Endothelial cell of umbilical vein (primary cell): ENCODE measurements at regions not wholly inside any gene's neighbourhood (a gene's known extent, or its start where the extent isn't known, plus 50 kb on each side); places are given as distances from the start of the nearest gene placed in this dataset.

Experiments used
- BruUV-seq: library from RNA; stranded (reverse); fragments of 400-500 nt; replicated peaks from 2 replicates; lab custom pipeline; 2021; lab: Mats Ljungman, UMichigan
- CTCF ChIA-PET: fragments of 300-600, 350-600 bp; sonication (Branson Sonifier 250); formaldehyde crosslinking; loops from one replicate; lab custom pipeline; 2021; ENCODE audit warnings: antibody characterized with exemption, inconsistent platforms; lab: Charles Lee
- POLR2A ChIA-PET: fragments of 300-600, 350-600 bp; sonication (Branson Sonifier 250); formaldehyde crosslinking; loops from one replicate; lab custom pipeline; 2021; ENCODE audit warnings: antibody characterized with exemption, inconsistent platforms; lab: Charles Lee
- DNase-seq: peaks from one replicate; pipeline ENCODE4 v3.0.0-alpha.2; 2011; ENCODE audit warnings: low read depth, low spot score
- FAIRE-seq: peaks from 2 replicates; lab custom pipeline; 2011; peaks lifted over from hg19 to GRCh38; lab: Jason Lieb, UNC
- H2AFZ ChIP-seq: 2 replicates; pipeline ENCODE4 v1.6.0; 2012; ENCODE audit warnings: low read depth, low read length, control low read depth, inconsistent platforms
- H3K27ac ChIP-seq: 2 replicates; pipeline ENCODE4 v1.5.1; 2011; ENCODE audit warnings: low read depth, mild to moderate bottlenecking, control low read depth, low read length, moderate library complexity; ENCODE audit not compliant: insufficient read depth
- H3K27me3 ChIP-seq, 2 experiments: 2 replicates each; pipeline versions ENCODE4 v1.6.0 to v1.6.1; 2011; ENCODE audit warnings: low read length in 2 of 2, mixed read lengths in 1 of 2; ENCODE audit not compliant: control insufficient read depth in 2 of 2, insufficient read depth in 2 of 2
- H3K36me3 ChIP-seq, 2 experiments: 2 replicates in 1 of 2; 3 replicates in 1 of 2; pipeline ENCODE4 v1.5.1; 2011; ENCODE audit warnings: low read length in 2 of 2, mild to moderate bottlenecking in 1 of 2, moderate library complexity in 1 of 2; ENCODE audit not compliant: control insufficient read depth in 2 of 2, insufficient read depth in 2 of 2; ENCODE audit errors: extremely low read depth in 1 of 2
- H3K4me1 ChIP-seq: 3 replicates; pipeline ENCODE4 v1.5.1; 2011; ENCODE audit warnings: mild to moderate bottlenecking, low read length; ENCODE audit not compliant: control insufficient read depth, insufficient read depth; ENCODE audit errors: extremely low read depth
- H3K4me2 ChIP-seq: 2 replicates; pipeline ENCODE4 v1.6.1; 2011; ENCODE audit warnings: low read length, control low read depth, mixed read lengths; ENCODE audit not compliant: insufficient read depth
- H3K4me3 ChIP-seq, 3 experiments: fragments of 200-600 bp in 1 of 3; sonication (generic), shearing (Covaris generic) in 1 of 3; replicated peaks in 1 of 3; 2 replicates each; pipeline ENCODE4 v1.5.1; 2011 to 2016; ENCODE audit warnings: control low read depth in 3 of 3, low read length in 3 of 3, mild to moderate bottlenecking in 2 of 3, inconsistent platforms in 1 of 3, low read depth in 1 of 3, moderate library complexity in 1 of 3; ENCODE audit not compliant: insufficient read depth in 1 of 3
- H3K79me2 ChIP-seq: 2 replicates; pipeline ENCODE4 v1.6.0; 2012; ENCODE audit warnings: low read length, inconsistent platforms; ENCODE audit not compliant: control insufficient read depth, insufficient read depth
- H3K9ac ChIP-seq: replicated peaks from 2 replicates; pipeline ENCODE3; 2011; ENCODE audit warnings: low read length, control low read depth; ENCODE audit not compliant: insufficient read depth; ENCODE audit errors: extremely low read depth
- H3K9me1 ChIP-seq: replicated peaks from 3 replicates; pipeline ENCODE4 v1.6.0; 2011; ENCODE audit warnings: mild to moderate bottlenecking, low read length; ENCODE audit not compliant: control insufficient read depth, insufficient read depth; ENCODE audit errors: extremely low read depth
- H3K9me3 ChIP-seq: replicated peaks from 2 replicates; pipeline ENCODE4 v1.5.1; 2012; ENCODE audit warnings: low read length, inconsistent platforms; ENCODE audit not compliant: control insufficient read depth, insufficient read depth
- H4K20me1 ChIP-seq: replicated peaks from 2 replicates; pipeline ENCODE3; 2011; ENCODE audit warnings: mild to moderate bottlenecking, low read length; ENCODE audit not compliant: control insufficient read depth, insufficient read depth; ENCODE audit errors: extremely low read depth
- EZH2 ChIP-seq: IDR thresholded peaks from 2 replicates; pipeline ENCODE4 v1.6.1; 2012; ENCODE audit warnings: borderline replicate concordance, low read depth, mild to moderate bottlenecking, moderate library complexity, low read length, inconsistent platforms; ENCODE audit not compliant: severe bottlenecking
- FOS ChIP-seq: IDR thresholded peaks from 2 replicates; pipeline ENCODE4 v1.6.1; 2011; ENCODE audit warnings: mild to moderate bottlenecking, low read length, moderate library complexity, borderline replicate concordance; ENCODE audit not compliant: insufficient read depth
- GATA2 ChIP-seq: IDR thresholded peaks from 2 replicates; pipeline ENCODE4 v1.7.0; 2011; ENCODE audit warnings: low read depth, mild to moderate bottlenecking, moderate library complexity, mixed read lengths, low read length; ENCODE audit not compliant: insufficient read length, insufficient read depth
- JUN ChIP-seq: IDR thresholded peaks from 2 replicates; pipeline ENCODE4 v1.6.1; 2011; ENCODE audit warnings: borderline replicate concordance, low read depth; ENCODE audit not compliant: insufficient read length, insufficient read depth
- MYC ChIP-seq: IDR thresholded peaks from one replicate; pipeline ENCODE4 v1.6.1; 2011; ENCODE audit warnings: mild to moderate bottlenecking, low read depth, low read length
- POLR2A ChIP-seq: IDR thresholded peaks from 2 replicates; pipeline ENCODE4 v1.6.1; 2012; ENCODE audit warnings: low read depth, mild to moderate bottlenecking, control low read depth, low read length
- POLR2AphosphoS5 ChIP-seq: IDR thresholded peaks from 2 replicates; pipeline ENCODE4 v1.6.1; 2012; ENCODE audit warnings: low read depth, mild to moderate bottlenecking, control low read depth, low read length, moderate library complexity; ENCODE audit not compliant: insufficient read depth
- dilution Hi-C: fragments of 300-500 bp; cut with MboI; formaldehyde crosslinking; loops from one replicate; pipeline ENCODE4 v1.15.0; 2019; ENCODE audit warnings: low sequenced_read_pairs; ENCODE audit not compliant: extremely low pct_ligation_motif_present
- intact Hi-C: fragments of 100-400 bp; cut with micrococcal nuclease; formaldehyde crosslinking; loops from one replicate; pipeline ENCODE4 v1.10.0; 2022
- TF ChIP-seq, protein P1 (sequence below): IDR thresholded peaks from 2 replicates; pipeline ENCODE4 v1.6.1; 2011; ENCODE audit not compliant: insufficient read depth, insufficient read length
- TF ChIP-seq, protein P2 (sequence below), 2 donors: IDR thresholded peaks; 1 replicate in 1 of 2; 2 replicates in 1 of 2; pipeline ENCODE4 v1.5.1; 2011; ENCODE audit warnings: low read length in 2 of 2, mild to moderate bottlenecking in 2 of 2, moderate library complexity in 2 of 2, control low read depth in 1 of 2, inconsistent platforms in 1 of 2, low read depth in 1 of 2; ENCODE audit not compliant: insufficient read depth in 1 of 2; ENCODE audit errors: extremely low read depth in 1 of 2

DNA sequence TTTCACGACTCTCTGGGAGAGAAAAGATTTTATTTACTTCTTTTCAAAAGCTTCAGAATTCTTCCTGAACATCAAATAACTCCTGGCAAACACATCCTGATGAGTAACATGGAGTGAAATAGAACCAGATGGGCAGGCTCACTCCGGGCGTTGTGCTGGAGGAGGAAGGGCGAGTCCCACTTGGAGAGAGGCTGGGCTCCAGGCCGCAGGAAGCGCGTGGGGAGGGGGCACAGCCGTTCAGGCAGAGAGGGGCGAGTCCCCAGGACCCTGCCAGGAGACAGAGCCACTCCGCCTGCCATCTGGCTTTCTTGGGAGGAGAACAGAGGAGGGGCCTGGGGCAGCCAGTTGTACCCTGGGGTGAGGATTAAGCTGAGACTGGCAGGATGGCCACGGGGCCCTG is 265.9 kb upstream of the ZMIZ1 start:
- Histone ChIP-seq H3K4me1 (no peaks in the 10 kb centered on the region), H3K4me2 (no peak overlapping the region), H3K9me1 (no peaks in the 10 kb centered on the region), H3K4me3 (no peak overlapping the region), H3K27me3 (peaks cover 2 to 37% of the 10 kb centered on the region in 2 experiments), H3K79me2 (no peaks in the 10 kb centered on the region), H3K27ac (no peak overlapping the region), H3K9me3 (no peaks in the 10 kb centered on the region), H3K36me3 (no peaks in the 10 kb centered on the region), H3K9ac (no peak overlapping the region), H4K20me1 (no peaks in the 10 kb centered on the region), H2AFZ (no peak overlapping the region)
- TF ChIP-seq FOS: no peak
- no peak for TF ChIP-seq EZH2
- no peak for TF ChIP-seq POLR2A
- TF ChIP-seq JUN: no peak
- TF ChIP-seq, protein P1, sequence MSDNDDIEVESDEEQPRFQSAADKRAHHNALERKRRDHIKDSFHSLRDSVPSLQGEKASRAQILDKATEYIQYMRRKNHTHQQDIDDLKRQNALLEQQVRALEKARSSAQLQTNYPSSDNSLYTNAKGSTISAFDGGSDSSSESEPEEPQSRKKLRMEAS: no peak
- FAIRE-seq (no peak), DNase-seq (no peak)
- BruUV-seq: no TSS peak
- intact Hi-C loops: no loop called here
- dilution Hi-C loops: no loop called here
- ChIA-PET CTCF (interaction anchor here (0.8 to 1.3 kb wide), 3 partner anchors 41 to 249 kb away, joined by 3 to 4 read pairs (median 3); no protein-coding TSS in a partner anchor), POLR2A (no interaction called here)

- no peak overlapping the region for H3K9ac ChIP-seq
- H3K4me3 ChIP-seq: no peak overlapping the region
- H3K27me3 ChIP-seq: peaks cover 0 to 37% of the 10 kb centered on the region in 2 experiments
- no peak overlapping the region for H2AFZ ChIP-seq
- dilution Hi-C loops (no loop called here), intact Hi-C loops (no loop called here)
- H3K79me2 ChIP-seq: no peaks in the 10 kb centered on the region
- ChIA-PET CTCF (interaction anchor here (1.2 kb wide), 1 partner anchor 29 kb away, joined by 3 read pairs; no protein-coding TSS in a partner anchor), POLR2A (no interaction called here)
- no peak overlapping the region for H3K27ac ChIP-seq
- no peak for FAIRE-seq
- H3K4me2 ChIP-seq: no peak overlapping the region
- no peak for DNase-seq
- no TSS peak for BruUV-seq
- H3K4me1 ChIP-seq: no peaks in the 10 kb centered on the region
- TF ChIP-seq EZH2 (no peak), JUN (no peak), MYC (no peak), POLR2A (no peak), FOS (no peak), POLR2AphosphoS5 (no peak), GATA2 (no peak)
- TF ChIP-seq, protein P1: no peak
- TF ChIP-seq, protein P2, sequence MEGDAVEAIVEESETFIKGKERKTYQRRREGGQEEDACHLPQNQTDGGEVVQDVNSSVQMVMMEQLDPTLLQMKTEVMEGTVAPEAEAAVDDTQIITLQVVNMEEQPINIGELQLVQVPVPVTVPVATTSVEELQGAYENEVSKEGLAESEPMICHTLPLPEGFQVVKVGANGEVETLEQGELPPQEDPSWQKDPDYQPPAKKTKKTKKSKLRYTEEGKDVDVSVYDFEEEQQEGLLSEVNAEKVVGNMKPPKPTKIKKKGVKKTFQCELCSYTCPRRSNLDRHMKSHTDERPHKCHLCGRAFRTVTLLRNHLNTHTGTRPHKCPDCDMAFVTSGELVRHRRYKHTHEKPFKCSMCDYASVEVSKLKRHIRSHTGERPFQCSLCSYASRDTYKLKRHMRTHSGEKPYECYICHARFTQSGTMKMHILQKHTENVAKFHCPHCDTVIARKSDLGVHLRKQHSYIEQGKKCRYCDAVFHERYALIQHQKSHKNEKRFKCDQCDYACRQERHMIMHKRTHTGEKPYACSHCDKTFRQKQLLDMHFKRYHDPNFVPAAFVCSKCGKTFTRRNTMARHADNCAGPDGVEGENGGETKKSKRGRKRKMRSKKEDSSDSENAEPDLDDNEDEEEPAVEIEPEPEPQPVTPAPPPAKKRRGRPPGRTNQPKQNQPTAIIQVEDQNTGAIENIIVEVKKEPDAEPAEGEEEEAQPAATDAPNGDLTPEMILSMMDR (IDR thresholded peaks at IDR 0.05; ENCODE audit: extremely low read depth in 1 of 2, insufficient read depth in 1 of 2, low read depth in 1 of 2, low read length in 2 of 2): no peak
- H3K36me3 ChIP-seq: no peaks in the 10 kb centered on the region
- no peaks in the 10 kb centered on the region for H3K9me1 ChIP-seq
- H4K20me1 ChIP-seq: no peaks in the 10 kb centered on the region
- no peaks in the 10 kb centered on the region for H3K9me3 ChIP-seq
Measured at GRCh38 chr10:78803710-78804109, 265.1 kb upstream of the ZMIZ1 start.
